PFSK-1 (cell line): ENCODE measurements at regions not wholly inside any gene's neighbourhood (a gene's known extent, or its start where the extent isn't known, plus 50 kb on each side); places are given as distances from the start of the nearest gene placed in this dataset.

Source experiments
- REST ChIP-seq, 2 experiments: IDR thresholded peaks; 2 replicates each; pipeline versions ENCODE4 v1.6.1 to v1.8.0; 2011 to 2012; ENCODE audit warnings: low read depth in 2 of 2, low read length in 2 of 2, control low read depth in 1 of 2, inconsistent platforms in 1 of 2, mild to moderate bottlenecking in 1 of 2, moderate library complexity in 1 of 2; ENCODE audit not compliant: insufficient read depth in 1 of 2
- TAF1 ChIP-seq: IDR thresholded peaks from 2 replicates; pipeline ENCODE4 v1.6.1; 2012; ENCODE audit warnings: low read length, control low read depth, borderline replicate concordance; ENCODE audit not compliant: insufficient read depth

- TF ChIP-seq TAF1 (no peak), REST (IDR thresholded peaks at IDR 0.05; ENCODE audit: insufficient read depth in 1 of 2, low read depth in 2 of 2, low read length in 2 of 2) (no peak)
These were observed 740.5 kb upstream of the API5 start for GRCh38 chr11:42571131-42571877.
